GM19395 (cell line): ENCODE measurements at regions not wholly inside any gene's neighbourhood (a gene's known extent, or its start where the extent isn't known, plus 50 kb on each side); places are given as distances from the start of the nearest gene placed in this dataset.

Source experiments
- ATAC-seq: cut with Tn5 transposase; IDR thresholded peaks from one replicate; pipeline ENCODE4 v1.9.1; 2021; ENCODE audit warnings: mild to moderate bottlenecking, moderate library complexity; ENCODE audit not compliant: unreplicated experiment

DNA sequence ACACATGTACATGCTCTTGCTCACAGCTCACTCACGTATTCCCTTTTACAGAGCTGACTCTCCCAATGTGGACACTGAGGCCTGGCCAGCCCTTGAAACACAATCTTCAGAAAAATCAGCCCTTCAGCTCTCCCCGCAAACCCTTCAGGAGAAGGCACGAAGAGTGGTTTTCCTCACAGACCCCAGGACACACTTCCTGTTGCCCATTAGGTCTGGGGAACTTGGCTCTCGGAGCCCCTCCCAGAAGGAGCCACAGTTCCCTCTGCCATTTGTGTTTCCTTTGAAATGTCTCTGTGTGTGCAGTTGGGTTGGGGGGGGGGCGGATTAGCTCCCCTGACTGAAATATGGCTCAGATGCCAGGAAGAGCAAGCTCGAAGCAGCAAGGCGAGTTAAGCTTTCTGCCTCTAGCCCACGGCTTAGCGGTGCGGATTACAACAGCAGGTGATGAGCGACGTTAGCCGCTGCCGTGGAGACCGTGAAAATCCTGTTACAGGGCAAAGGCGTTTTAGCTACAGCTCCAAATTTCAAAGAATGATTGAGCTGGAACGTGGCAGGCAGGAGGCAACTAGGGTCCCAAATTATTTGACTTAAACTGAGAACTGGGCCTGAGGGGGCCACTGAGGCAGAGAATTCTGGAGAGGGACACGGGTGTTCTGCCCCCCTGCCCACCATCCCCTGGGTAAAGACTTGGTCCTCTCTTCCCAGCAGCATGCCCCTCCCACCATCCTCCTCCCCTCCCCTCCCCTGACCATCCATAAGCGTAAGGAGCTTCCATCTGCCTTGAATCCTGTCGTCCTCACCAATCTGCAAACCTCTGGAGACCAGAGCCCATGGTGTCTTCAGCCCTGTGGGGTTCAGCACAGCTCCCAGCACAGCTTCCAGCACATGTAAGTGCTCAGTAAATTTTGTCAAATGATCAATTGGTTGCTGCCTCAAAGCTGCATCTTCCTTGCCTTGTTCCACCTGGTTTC is 598.6 kb downstream of the BUD13 start:
- ATAC-seq = no peak

DNA sequence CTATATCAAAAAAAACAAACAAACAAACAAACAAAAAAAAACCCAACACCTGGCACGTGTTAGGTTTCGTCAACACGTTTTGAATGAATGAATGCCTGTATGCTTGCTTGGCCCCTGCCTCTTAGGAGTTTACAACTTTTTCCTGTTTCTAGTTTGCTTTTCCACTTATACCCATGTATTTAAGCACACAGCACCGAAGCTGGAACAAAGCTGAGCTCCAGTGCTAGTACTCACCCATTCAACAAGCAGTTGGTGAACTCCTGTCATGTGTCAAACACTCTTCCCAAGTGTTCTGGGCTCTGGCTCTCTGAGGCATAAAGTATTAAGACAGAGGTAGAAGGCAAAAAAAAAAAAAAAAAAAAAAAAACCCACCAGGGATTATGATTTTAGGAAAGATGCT is 599.3 kb downstream of the BUD13 start:
- ATAC-seq = no peak

DNA sequence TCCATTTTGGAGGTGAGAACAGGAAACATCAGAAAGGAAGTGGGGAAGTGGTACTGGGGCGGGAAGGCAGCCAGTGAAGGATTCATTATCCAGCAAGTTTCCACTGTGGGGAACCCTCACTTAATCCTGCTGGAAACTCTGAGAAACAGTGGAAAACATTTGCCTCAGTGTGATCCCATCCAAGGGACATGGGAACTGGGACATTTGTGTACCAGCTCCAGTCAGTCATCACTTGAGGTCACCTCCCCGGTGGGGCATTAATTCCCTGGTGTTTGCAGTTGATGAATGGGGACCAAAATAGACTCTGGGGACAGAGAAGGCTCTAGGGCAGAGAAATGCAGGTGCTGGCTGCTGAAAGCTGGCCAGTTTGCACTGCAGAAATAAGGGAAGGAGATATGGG is 599.9 kb downstream of the BUD13 start:
- no peak for ATAC-seq

DNA sequence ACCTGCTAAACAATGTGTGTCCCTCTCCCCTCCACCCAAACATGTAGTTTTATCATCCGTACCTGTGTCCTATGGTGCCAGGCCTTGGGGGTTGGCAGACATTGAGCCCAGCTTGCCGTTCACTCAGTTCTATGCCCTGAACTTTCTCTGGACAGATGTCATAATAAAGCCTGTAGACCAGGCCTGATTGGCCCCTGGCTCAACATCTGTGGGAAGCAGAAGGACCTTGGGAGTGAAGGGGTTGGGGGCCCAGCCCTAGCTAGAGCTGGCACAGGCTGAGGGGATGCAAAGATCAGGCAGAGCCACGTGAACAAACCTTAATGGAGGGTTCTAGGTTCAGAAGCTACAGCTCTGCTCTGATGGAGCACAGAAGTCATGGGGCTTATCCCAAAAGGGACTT is 600.6 kb downstream of the BUD13 start:
- no peak for ATAC-seq

DNA sequence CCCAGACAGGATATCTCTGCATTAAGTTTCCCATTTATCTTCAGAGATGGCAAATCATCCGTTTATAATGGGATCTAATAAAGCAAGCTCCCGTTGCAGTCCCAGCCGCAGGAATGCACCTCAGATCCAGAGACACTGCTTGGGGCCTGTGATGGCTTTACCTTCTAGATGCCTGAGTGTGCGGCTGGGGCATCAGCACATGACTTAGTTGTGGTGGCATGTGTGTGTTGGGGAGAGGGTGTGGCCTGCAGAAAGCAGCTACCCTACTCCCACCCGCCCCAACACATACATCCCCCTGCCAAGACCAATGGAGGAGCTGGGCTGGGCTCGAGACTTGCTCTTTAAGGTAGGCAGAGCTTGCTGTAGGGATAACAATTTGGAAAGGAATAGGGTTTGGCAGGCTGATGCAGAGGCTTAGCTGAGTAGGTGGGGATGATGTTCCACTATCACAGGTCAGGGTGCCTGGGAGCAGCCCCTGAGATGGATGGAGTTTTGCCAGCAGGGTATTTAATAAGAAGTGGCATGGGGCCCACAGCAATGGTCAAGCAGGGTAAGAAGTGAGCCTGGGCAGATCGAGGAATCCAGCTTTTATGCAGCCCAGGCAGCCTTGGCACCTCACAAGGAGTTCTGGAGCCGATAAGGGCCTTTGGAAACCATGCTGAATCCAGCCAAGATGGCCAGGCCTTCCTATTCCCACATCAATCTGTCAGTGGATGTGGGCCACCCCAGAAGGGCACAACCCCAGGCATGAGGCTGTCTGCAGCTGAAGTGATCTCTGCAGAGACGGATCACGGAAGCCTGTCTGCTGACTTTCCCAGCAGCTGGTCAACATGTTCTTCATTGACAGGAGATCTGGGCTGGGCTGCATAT is 601.3 kb downstream of the BUD13 start:
- ATAC-seq = no peak

DNA sequence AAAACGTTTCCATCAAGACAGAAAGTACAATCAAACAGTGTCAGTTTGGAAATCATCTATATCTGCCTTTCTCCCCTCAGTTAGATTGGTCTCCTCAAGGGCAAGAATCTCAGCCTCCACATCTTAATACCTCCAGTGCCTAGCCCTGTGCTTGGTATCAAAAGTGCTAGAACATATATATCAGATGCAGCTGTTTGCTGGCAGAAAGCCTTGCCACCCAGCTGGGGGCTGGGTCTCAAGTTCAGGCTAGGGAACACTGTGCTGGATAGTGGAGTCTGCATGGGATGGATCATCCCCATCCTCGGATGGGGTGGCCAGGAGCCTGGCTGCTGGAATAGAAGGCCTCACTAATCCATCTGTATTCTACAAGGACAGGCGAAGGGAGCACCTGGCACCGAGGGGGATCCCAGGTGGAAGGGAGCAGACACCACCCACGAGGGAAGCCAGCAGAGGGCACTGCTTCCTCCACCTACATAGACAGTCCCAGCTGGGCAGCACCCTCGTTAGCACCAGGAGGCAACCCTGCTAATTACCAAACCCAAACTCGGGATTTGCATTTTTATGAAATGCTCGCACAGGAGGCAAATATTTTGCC is 602.2 kb downstream of the BUD13 start:
- no peak for ATAC-seq

DNA sequence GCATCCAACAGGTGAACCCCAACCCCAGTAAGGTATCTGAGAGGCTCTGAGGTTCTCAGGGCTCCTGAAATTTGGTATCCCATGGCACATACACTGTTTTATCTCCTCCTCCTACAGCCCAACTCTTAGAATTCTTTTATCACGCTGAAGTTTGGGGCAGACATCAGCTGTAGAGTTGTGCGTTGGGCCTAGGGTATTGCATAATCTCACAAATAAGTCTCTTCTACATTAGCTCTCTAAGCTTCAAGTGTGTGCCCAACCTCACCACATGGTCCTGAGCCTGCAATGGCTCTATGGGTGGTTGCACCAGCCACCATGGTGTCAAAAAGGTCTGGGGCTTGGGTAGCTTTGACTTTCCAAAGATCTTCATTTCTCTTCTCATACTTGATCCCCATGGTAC is 603.0 kb downstream of the BUD13 start:
- no peak for ATAC-seq

DNA sequence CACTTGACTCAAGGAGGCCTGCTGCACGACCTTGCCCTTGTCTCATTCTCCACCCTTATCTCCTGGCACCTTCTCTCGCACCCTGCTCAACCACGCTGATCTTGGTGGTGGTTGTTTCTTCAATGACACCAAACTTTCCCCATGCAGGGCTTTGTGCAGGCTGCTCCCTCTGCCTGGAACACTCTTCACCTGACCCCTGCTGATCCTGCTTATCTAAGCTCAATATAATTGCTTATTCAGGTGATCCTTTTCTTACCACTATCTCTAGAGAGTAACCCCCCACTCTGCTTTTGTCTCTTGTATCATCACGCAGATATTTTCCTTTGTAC is 604.4 kb downstream of the BUD13 start:
- ATAC-seq = no peak

DNA sequence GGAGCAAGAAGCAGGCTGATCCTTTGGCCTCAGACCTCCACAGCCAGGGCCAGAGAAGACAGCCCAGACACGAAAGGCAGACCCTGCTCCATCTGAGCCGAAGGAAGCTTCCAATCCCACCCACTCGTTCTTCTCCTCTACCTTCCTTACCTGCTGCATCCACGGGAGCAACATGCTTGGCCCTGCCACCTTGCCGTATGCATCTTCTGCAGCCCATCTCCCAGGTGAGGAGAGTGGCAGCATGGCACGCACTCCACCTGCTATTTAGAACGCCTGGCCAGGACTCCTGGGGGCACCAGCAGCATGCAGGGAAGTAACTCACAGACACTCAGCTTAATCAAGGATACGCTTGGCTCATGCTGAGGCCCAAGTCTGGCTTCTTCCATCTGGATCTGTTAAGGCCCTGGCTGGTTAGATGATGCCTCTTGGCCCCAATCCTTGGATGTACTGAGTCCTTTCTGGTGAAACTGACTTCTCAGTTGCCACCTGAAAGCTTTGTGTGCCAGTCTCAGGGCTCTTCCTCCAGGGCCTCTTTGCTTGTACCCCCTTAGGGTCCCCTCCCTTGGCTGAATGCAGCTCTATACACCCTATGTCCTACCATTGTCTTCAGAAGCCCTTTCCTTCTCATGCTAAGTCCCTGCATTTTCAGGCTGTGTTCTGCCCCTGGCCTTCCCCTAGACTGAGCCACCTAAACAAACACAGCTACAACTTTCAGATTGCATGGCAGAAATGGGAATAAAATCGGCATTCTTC is 604.9 kb downstream of the BUD13 start:
- no peak for ATAC-seq

DNA sequence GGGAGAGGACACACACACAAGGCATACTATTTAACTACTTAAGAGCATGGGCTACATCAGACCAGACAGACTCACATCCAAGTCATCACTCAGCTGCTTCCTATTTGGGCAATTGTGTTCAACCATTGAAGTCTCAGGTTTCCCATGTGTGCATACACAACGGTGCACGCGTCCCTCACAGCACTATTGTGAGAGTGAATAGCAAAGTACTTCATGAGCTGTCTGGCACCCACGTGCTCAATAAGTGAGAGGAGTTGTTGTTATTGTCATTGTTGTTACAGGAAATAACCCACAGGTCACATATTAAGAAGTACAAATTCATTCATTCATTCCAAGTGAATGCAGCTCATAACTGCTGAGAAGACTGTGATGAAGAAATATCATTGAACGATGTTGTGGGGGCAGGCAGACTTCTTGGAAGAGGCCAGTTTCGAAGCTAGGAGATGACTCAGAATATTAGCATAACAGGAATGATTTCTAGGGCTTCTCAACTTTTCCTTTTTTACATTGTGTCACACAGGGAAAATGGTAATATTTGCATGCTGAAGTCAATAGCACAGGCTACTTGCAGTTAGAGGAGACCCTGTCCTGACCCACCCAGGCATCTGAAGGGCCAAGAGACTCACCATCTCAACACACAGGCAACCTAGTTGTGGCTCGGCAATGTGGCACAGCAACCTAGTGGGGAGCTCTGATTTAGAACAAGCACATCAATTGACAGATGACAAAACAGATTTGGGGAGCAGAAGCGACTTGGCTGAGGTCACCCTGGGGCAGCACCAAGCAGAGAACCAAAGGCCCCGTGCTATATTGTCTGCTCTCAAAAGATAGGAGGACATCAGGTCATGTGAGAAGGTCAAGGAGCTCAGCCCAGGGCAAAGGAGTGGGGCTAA is 606.0 kb downstream of the BUD13 start:
- ATAC-seq = no peak

DNA sequence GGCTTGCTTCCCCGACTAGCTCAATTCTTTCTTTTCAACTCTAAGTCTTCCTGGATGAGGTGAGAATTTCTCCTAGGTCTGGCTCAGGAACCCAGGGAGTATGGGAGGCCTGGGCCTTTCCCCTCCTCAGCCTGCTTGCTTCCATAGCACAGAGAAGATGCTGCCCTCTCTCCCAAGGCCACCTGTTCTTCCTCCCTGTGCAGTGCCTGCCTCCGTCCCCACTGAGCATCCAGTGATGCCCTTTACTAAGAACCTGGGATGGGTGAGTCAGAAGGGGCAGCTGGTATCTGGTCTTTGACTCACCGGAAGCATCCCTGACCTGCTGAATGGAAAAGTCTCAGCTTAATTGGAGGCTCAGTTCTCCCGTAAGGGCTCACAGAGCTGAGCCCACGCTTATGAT is 607.9 kb downstream of the BUD13 start:
- no peak for ATAC-seq

DNA sequence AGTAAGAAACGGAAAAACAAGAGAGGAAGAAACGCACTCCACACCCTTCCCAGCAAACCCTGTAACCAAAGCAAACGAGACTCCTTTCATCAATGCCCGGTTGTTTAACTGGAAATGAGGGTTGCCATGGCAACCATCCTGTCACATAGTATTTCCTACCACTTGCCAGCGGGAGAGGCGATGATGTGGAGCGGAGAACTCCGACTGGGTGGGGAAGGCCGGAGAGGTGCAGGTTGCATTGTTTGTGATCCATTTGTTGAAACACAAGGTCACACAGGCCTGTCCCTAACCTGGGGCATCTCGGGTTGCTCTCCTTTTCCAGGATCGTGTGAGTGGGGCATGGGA is 609.9 kb downstream of the BUD13 start:
- ATAC-seq = no peak

DNA sequence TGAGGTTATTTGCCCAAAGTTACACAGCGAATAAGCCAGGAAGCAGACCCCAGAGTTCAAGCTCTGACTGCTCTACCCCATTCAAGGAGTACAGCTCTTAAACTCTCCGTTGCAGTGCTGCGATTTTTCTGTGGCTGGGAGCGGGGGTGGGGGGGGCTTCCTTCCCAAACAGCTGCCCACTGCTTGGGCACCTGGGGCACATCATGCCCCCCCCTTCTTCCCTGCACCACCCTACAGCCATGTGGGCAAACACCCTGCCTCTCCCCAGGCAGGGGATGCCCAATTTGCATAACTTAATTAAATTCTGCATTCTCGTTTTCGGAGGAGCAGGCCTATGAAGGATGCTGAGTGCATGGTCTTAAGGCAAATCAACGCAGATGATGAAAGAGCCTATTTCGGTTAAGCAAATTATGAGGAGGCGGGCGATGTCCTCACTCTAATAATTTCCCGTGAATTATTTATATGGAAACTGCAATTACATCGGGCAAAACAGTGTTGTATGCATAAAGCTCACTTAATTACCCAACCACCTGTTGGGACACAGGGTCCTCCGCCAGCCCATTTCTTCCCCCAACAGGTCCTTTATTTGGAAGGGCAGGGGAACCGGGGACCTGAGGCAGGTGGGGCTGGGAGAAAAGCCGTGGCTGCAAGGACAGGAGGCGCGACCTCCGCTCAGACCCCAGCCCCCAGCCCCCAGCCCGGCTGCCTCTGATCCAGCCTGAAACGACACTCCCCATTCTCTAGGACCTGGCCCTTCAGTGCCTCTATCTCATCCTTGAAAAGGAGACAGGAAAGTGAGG is 610.5 kb downstream of the BUD13 start:
- ATAC-seq = no peak

DNA sequence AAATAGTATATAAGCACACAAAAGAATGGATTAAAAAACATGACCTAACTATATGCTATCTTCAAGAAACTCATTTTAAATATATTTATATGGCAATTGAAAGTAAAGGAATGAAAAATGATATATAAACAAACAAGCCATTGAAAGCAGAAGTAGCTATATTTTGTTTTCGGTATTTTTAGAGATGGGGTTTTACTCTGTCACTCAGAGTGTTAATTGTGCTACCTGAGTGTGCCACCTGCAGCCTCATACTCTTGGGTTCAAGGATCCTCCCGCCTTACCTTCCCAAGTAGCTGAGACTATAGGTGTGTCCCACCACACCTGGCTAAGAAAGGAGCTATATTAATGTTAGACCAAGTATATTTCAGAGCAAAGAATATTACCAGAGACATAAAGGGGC is 624.1 kb downstream of the BUD13 start:
- ATAC-seq = no peak

DNA sequence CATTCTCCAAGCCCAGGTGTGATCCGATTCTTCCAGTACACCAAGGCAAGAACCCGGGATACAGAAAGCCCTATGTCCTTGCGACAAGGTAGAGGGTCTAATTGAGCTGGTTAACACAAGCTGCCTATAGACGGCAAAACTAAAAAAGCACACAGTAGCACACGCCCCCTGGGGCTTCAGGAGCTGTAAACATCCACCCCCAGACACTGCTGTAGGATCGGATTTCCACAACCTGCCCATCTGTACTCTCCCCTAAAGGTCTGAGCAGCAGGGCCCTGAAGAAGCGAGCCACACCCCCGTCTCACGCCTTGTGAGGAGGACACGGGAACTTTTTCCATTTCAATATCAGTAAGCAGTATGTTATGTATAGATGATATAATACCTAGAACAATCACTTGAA is 624.7 kb downstream of the BUD13 start:
- no peak for ATAC-seq

DNA sequence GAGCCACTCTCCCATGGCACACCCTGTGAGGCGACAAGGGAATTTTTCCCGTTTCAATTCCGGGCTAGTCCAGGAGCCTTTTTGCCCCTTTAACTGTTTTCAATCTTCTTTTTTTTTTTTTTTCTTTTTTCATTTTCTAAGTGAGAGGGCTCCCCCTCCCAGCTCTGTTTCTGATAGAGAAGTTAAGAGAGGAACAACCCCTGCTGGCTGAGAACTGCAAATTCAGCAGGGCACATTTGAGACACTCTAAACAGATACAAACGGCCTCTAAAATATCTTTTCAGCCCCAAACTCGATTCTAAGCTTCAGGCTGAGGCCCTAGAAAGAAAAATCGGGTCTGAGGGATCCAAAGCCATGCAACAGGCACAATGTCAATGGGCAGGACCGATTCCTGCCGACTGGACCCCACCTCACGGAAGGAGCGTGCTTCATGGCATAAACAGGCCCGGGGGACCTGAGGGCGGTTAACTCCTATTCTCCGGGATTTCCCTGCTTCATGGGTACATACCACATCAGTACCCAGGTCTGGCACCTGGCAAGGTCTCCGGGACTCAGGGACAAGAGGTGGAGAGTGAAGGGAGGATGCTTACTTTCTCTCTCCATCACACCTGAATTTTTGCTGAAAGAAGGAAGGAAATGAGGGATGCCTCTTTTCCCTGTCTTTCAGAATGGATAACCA is 627.5 kb downstream of the BUD13 start:
- ATAC-seq = no peak

DNA sequence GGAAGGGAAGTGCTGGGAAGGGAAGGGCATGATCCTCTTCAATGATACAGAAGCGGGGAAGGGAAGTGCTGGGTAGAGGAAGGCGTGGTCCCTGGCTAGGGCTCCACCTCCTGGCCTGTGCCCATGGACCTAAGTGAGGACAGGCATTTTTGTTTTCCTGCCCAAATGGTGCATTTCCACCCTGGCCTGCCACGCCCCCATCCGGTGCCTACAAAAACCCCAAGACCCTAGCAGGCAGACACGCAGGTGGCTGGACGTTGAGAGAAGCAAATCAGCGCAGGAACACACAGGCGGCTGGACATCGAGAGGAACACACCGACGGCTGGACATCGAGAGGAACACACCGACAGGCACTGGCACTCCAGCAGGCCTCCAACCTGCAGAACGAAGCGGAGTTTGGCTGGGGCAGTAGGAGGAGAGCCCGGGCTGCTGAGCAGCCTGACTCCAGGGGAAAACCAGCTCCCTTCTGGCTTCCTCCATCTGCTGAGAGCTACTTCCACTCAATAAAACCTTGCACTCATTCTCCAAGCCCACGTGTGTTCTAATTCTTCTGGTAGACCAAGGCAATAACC is 628.3 kb downstream of the BUD13 start:
- ATAC-seq = no peak

DNA sequence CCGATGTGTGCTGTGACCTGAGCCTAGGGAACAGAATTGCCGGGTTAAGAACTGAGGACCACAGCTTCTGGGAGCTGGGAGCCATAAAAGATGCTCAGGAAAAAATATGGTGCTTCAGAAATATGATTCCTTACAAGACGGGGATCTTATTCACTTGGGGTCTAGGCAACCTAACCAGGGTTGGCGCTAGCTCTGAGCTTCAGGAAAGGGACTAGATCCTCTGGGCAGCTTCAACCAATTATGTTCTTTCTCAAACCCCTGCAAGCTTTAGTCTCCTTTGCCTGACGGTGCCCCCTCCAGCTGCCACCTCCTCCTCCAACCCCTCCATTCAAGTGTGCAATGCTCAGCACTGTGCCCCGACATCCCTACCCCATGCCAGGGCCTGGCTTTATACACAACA is 634.1 kb upstream of the CADM1 start:
- ATAC-seq = no peak
